AG10803 (cell line): ENCODE measurements at regions not wholly inside any gene's neighbourhood (a gene's known extent, or its start where the extent isn't known, plus 50 kb on each side); places are given as distances from the start of the nearest gene placed in this dataset.

Experiments used
- DNase-seq: peaks from one replicate; pipeline ENCODE4 v3.0.0; 2010; ENCODE audit warnings: low read depth
- H3K4me3 ChIP-seq: 2 replicates; pipeline ENCODE4 v1.5.1; 2011; ENCODE audit warnings: mild to moderate bottlenecking, low read length, control low read depth
- TF ChIP-seq, protein P1 (sequence below): conservative IDR thresholded peaks from 2 replicates; pipeline ENCODE4 v1.5.1; 2011; ENCODE audit warnings: mild to moderate bottlenecking, low read length, control low read depth, inconsistent platforms

DNA sequence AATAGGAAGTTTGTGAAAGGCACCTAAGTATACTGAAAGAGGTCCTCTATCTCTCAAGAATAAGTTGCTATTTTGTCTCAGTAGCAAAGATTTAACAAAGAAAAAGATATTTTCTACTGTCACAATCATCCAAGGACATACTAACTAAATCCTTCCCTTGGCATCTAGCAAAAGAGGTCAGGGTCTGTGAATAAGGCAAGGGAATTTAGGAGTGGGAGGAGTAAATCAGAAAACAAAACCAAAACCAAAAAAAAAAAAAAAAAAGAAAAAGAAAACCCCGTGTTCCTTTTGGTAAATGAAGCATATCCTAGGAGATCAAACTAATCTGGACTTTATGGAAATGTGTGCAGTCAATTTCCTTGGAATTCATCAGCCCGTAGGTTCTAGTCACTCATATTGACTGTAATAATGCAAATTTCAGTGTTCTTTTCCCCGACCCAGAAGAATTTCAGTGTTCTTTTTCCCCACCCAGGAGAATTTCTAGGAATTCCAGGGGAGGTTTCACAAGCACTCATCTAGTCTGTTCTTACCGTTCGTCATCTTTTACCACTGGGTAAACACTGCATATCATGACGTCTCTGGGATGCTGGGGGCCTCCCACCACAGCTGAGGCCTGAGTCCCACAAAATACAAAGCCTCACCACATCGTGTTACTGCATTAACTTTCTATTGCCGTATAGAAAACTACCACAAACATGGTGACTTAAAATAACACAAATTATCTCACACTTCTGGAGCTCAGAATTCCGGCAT is 113.8 kb upstream of the CCDC54 start:
- peak; percentile 11 for DNase-seq
- TF ChIP-seq, protein P1, sequence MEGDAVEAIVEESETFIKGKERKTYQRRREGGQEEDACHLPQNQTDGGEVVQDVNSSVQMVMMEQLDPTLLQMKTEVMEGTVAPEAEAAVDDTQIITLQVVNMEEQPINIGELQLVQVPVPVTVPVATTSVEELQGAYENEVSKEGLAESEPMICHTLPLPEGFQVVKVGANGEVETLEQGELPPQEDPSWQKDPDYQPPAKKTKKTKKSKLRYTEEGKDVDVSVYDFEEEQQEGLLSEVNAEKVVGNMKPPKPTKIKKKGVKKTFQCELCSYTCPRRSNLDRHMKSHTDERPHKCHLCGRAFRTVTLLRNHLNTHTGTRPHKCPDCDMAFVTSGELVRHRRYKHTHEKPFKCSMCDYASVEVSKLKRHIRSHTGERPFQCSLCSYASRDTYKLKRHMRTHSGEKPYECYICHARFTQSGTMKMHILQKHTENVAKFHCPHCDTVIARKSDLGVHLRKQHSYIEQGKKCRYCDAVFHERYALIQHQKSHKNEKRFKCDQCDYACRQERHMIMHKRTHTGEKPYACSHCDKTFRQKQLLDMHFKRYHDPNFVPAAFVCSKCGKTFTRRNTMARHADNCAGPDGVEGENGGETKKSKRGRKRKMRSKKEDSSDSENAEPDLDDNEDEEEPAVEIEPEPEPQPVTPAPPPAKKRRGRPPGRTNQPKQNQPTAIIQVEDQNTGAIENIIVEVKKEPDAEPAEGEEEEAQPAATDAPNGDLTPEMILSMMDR, result no peak
- no peak overlapping the region; the same call in 1 of the 2 replicates for H3K4me3 ChIP-seq

DNA sequence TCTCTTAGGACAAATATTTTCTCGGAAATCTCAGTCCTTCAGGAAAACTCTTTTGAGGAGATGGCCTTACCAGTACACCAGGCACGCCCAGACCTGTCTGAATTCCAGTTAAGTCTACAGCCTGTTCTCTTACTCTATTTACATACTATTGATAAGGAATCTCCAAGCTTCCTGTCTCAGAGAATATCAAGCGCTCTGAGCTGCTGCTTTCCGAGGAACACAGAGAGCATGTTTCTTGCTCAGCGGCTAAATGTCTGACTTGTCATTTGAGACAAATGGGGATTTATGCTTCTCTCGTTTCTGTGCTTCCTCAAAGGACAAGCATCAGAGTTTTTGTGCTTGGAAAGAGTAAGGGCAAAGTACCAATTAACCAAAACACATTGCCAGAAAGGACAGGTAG is 112.4 kb upstream of the CCDC54 start:
- H3K4me3 ChIP-seq, result no peak overlapping the region
- no peak for DNase-seq
- TF ChIP-seq, protein P1, result no peak

DNA sequence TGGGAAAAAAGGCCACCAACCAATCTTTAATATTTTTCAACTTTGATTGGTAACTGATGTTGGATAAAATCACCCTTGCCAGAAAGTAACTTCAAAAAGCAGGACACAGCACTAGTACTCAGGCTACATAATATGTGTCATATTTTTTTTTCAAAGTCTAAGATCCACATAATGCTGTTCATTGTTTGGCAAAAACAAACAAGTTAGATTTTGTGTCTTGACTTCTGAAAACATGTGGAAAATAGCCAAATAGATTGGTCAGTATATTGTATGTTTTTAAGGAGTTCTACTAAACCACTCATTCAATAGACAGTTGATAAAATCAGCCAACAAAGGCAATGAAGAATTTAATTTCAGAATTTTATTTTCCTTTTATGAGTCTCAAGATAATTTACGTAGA is 111.7 kb upstream of the CCDC54 start:
- TF ChIP-seq, protein P1, result no peak
- DNase-seq, result no peak
- H3K4me3 ChIP-seq, result no peak overlapping the region

DNA sequence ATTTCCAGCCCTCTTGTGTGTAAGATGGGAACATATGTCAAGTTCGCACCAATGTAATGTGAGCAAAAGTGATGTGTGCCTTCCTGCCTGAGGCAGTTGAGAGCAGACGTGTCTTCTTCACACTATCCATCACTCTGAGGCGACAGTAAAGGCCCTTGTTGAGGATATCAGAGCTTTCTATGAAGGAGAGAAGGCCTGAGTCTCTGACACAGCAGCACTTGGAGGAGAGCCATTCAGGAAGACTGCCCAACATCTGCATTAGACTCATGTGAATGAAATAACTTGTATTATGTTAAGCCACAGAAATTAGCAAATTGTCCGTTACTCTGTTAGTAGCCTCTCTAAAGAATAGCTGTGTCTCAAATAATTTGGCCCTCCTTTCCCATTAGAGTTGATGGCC is 108.8 kb upstream of the CCDC54 start:
- TF ChIP-seq, protein P1, result no peak
- H3K4me3 ChIP-seq, result no peak overlapping the region
- DNase-seq, result peak; percentile 4

DNA sequence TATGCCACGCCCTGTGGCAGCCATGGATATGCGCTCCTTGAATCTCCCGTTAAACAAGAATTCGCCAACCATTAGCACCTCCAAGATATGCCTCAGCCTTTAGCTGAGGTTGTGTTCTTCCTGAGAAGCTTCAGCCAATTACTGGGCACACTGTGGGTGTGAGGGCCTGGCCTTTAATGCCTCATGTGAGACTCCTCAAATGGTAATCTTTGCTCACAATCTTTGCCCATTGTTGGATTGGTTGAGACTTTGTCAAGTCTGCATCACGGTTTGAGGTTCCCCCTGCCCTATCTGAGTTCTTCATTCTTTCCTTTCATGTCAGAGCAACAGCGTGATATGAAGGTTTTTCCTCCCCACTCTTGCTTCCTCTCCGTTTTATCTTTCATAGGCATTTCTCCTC is 108.1 kb upstream of the CCDC54 start:
- no peak overlapping the region for H3K4me3 ChIP-seq
- DNase-seq, result no peak
- TF ChIP-seq, protein P1, result no peak

DNA sequence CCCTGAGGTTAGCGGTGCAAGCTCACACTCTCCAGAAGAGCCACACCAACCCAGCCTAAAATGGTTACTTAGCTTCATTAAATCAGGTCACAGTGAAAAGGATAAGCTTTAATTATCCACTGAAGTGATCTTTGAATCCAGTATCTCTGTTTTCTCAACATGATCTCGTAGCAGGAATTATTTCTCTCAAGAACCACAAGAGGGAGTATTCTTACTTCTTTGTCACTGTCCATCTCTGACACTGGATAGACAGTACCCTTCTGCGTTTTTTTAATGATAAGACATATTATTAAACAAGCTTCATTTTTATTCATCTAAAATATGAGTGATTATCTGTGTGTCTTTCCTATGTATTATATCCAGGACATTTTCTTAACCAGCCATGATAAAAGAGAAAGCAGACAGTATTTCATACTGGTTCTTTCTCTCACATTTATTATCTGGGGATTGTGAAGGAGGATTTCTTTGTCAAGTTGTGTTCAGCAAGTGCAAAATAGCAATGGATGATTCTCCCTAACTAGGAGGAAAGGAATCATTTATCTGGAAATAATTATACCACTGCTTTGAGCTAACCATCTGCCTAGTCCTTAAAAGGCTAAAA is 105.4 kb upstream of the CCDC54 start:
- H3K4me3 ChIP-seq, result no peak overlapping the region
- TF ChIP-seq, protein P1, result peak; percentile 80
- DNase-seq, result peak; percentile 62

DNA sequence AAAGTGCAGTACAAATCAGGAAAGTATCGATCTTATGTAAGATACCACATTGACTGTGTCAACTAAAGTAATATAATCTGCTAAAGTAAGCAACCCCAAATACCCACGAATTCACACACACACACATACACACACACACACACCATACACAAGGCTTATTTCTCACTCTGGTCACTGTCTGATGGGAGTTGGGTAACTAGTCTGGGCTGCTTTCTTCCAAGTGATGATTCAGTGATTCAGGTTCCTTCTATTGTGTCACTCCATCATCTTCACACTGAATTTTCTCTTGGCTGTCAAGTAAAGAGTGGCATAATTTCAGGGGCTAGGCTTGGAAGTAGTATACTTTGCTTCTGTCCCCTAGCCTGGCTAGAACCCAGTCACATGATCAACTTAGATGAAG is 104.8 kb upstream of the CCDC54 start:
- TF ChIP-seq, protein P1, result no peak
- H3K4me3 ChIP-seq, result no peak overlapping the region
- peak; percentile 22 for DNase-seq
